HCT116 (cell line): ENCODE measurements at regions not wholly inside any gene's neighbourhood (a gene's known extent, or its start where the extent isn't known, plus 50 kb on each side); places are given as distances from the start of the nearest gene placed in this dataset.

Experiments
- ATAC-seq: fragments of 200-7000 bp; cut with Tn5 transposase; 2 replicates; pipeline ENCODE4 v1.9.1; 2020; ENCODE audit warnings: mild to moderate bottlenecking, moderate library complexity
- BruUV-seq: library from RNA; stranded (reverse); fragments of 400-500 nt; replicated peaks from 2 replicates; lab custom pipeline; 2021; lab: Mats Ljungman, UMichigan
- CTCF ChIA-PET: fragments of 300-600 bp; sonication (Branson Sonifier 250); formaldehyde crosslinking; loops from one replicate; lab custom pipeline; 2021; ENCODE audit warnings: antibody characterized with exemption; lab: Charles Lee
- POLR2A ChIA-PET: fragments of 300-600, 350-600 bp; sonication (Branson Sonifier 250); formaldehyde crosslinking; loops from one replicate; lab custom pipeline; 2021; ENCODE audit warnings: antibody characterized with exemption; lab: Charles Lee
- RAD21 ChIA-PET, 2 experiments: fragments of 300-600 bp; sonication (Branson Sonifier 250); formaldehyde crosslinking; loops; one replicate each; lab custom pipeline; 2023; ENCODE audit warnings: low total read pairs in 2 of 2; ENCODE audit not compliant: uncharacterized antibody in 2 of 2, unreplicated experiment in 2 of 2, low non-redundant PET in 1 of 2; lab: Charles Lee
- DNase-seq: peaks from one replicate; pipeline ENCODE4 v3.0.0-alpha.2; 2010; ENCODE audit warnings: low read depth, low spot score
- H2AFZ ChIP-seq: fragments of 200-600 bp; shearing (Covaris generic), sonication (generic); 2 replicates; pipeline ENCODE4 v1.6.1; 2017; ENCODE audit warnings: low read depth, mixed run types, mixed read lengths, antibody characterized with exemption, low read length; ENCODE audit not compliant: poor library complexity, severe bottlenecking
- H3K27ac ChIP-seq: 2 replicates; pipeline ENCODE4 v1.5.1; 2012; ENCODE audit warnings: low read depth, low read length
- H3K27me3 ChIP-seq: fragments of 200-600 bp; sonication (generic); 2 replicates; pipeline ENCODE4 v1.6.1; 2016; ENCODE audit warnings: mixed run types, low read length, mixed read lengths; ENCODE audit not compliant: insufficient read depth
- H3K36me3 ChIP-seq, 2 experiments: fragments of 200-500 bp in 1 of 2; fragments of 200-600 bp in 1 of 2; sonication (Bioruptor generic) in 1 of 2; sonication (generic) in 1 of 2; 2 replicates each; pipeline versions ENCODE4 v1.5.1 to v1.6.1; 2014 to 2016; ENCODE audit warnings: low read length in 2 of 2, inconsistent platforms in 1 of 2, mixed read lengths in 1 of 2, mixed run types in 1 of 2; ENCODE audit not compliant: insufficient read depth in 2 of 2, control insufficient read depth in 1 of 2
- H3K4me1 ChIP-seq, 2 experiments: fragments of 200-600 bp in 1 of 2; sonication (generic) in 1 of 2; 2 replicates each; pipeline versions ENCODE4 v1.5.1 to v1.6.1; 2012 to 2017; ENCODE audit warnings: low read length in 2 of 2, inconsistent platforms in 1 of 2, mild to moderate bottlenecking in 1 of 2, mixed read lengths in 1 of 2, mixed run types in 1 of 2, moderate library complexity in 1 of 2; ENCODE audit not compliant: insufficient read depth in 2 of 2, control insufficient read depth in 1 of 2
- H3K4me2 ChIP-seq: fragments of 200-600 bp; sonication (generic); 2 replicates; pipeline ENCODE4 v1.6.1; 2017; ENCODE audit warnings: mixed run types, low read length, mixed read lengths
- H3K4me3 ChIP-seq, 2 experiments: fragments of 200-600 bp in 1 of 2; sonication (generic) in 1 of 2; replicated peaks in 1 of 2; 2 replicates each; pipeline ENCODE4 v1.5.1; 2011 to 2016; ENCODE audit warnings: low read length in 2 of 2, control low read depth in 1 of 2, low read depth in 1 of 2, mild to moderate bottlenecking in 1 of 2, mixed read lengths in 1 of 2, mixed run types in 1 of 2
- H3K79me2 ChIP-seq: fragments of 200-600 bp; sonication (generic); 2 replicates; pipeline ENCODE4 v1.6.1; 2017; ENCODE audit warnings: mild to moderate bottlenecking, mixed run types, low read length, moderate library complexity, mixed read lengths; ENCODE audit not compliant: insufficient read depth
- H3K9ac ChIP-seq: fragments of 200-600 bp; sonication (generic); 2 replicates; pipeline ENCODE4 v1.6.1; 2016; ENCODE audit warnings: low read length, mixed read lengths
- H3K9me2 ChIP-seq: fragments of 200-600 bp; sonication (generic), shearing (Covaris generic); 2 replicates; pipeline ENCODE4 v1.6.1; 2017; ENCODE audit warnings: mixed run types, mild to moderate bottlenecking, moderate library complexity; ENCODE audit not compliant: insufficient read depth
- H3K9me3 ChIP-seq, 2 experiments: fragments of 200-500 bp in 1 of 2; fragments of 200-600 bp in 1 of 2; sonication (Bioruptor generic) in 1 of 2; sonication (generic) in 1 of 2; 2 replicates each; pipeline ENCODE4 v1.6.1; 2014 to 2017; ENCODE audit warnings: low read length in 2 of 2, mixed read lengths in 2 of 2, inconsistent platforms in 1 of 2, low read depth in 1 of 2, mild to moderate bottlenecking in 1 of 2, mixed run types in 1 of 2, moderate library complexity in 1 of 2; ENCODE audit not compliant: control insufficient read depth in 1 of 2, insufficient read depth in 1 of 2
- H4K20me1 ChIP-seq: fragments of 200-600 bp; sonication (generic), shearing (Covaris generic); 2 replicates; pipeline ENCODE4 v1.6.1; 2017; ENCODE audit warnings: mixed run types, mild to moderate bottlenecking, moderate library complexity; ENCODE audit not compliant: insufficient read depth
- CBX3 ChIP-seq: IDR thresholded peaks from 2 replicates; pipeline ENCODE4 v1.6.1; 2012; ENCODE audit warnings: low read depth
- EGR1 ChIP-seq: IDR thresholded peaks from 2 replicates; pipeline ENCODE4 v1.6.1; 2012; ENCODE audit warnings: low read depth
- ELF1 ChIP-seq: IDR thresholded peaks from 2 replicates; pipeline ENCODE4 v1.6.1; 2012; ENCODE audit warnings: low read depth, borderline replicate concordance
- FOSL1 ChIP-seq: IDR thresholded peaks from 2 replicates; pipeline ENCODE4 v1.6.1; 2012; ENCODE audit warnings: low read depth
- POLR2A ChIP-seq: IDR thresholded peaks from 2 replicates; pipeline ENCODE4 v1.7.0; 2011; ENCODE audit warnings: borderline replicate concordance; ENCODE audit not compliant: insufficient read depth, insufficient read length; ENCODE audit errors: extremely low read depth
- POLR2AphosphoS5 ChIP-seq: IDR thresholded peaks from 2 replicates; pipeline ENCODE4 v1.6.1; 2011; ENCODE audit warnings: mild to moderate bottlenecking, low read depth, low read length, moderate library complexity
- RAD21 ChIP-seq: IDR thresholded peaks from 2 replicates; pipeline ENCODE4 v1.6.1; 2012; ENCODE audit warnings: low read depth, mild to moderate bottlenecking
- SIN3A ChIP-seq: IDR thresholded peaks from 2 replicates; pipeline ENCODE4 v1.6.1; 2012; ENCODE audit warnings: low read depth
- SRF ChIP-seq: IDR thresholded peaks from 2 replicates; pipeline ENCODE4 v1.6.1; 2012; ENCODE audit warnings: low read depth
- TCF7L2 ChIP-seq: IDR thresholded peaks from 2 replicates; pipeline ENCODE4 v1.7.0; 2011; ENCODE audit warnings: borderline replicate concordance, inconsistent platforms; ENCODE audit not compliant: insufficient read depth, insufficient read length; ENCODE audit errors: extremely low read depth
- ZFX ChIP-seq: fragments of 450-650 bp; IDR thresholded peaks from 2 replicates; pipeline ENCODE4 v1.6.1; 2017
- ZNF274 ChIP-seq: fragments of 200-500 bp; sonication (Bioruptor generic); IDR thresholded peaks from 2 replicates; pipeline ENCODE4 v1.6.1; 2014; ENCODE audit warnings: mild to moderate bottlenecking, low read depth, low read length, inconsistent platforms
- intact Hi-C: fragments of 100-400 bp; cut with micrococcal nuclease; formaldehyde crosslinking; loops from 2 replicates; pipeline ENCODE4 v1.10.0; 2022
- TF ChIP-seq, protein P1 (sequence below): IDR thresholded peaks from 2 replicates; pipeline ENCODE4 v1.6.1; 2012; ENCODE audit warnings: low read depth
- TF ChIP-seq, protein P2 (sequence below), 3 experiments: fragments of 200-600 bp in 1 of 3; sonication (generic) in 1 of 3; IDR thresholded peaks in 2 of 3; conservative IDR thresholded peaks in 1 of 3; 2 replicates each; pipeline ENCODE4 v1.5.1; 2012 to 2017; ENCODE audit warnings: low read depth in 2 of 3, low read length in 2 of 3, antibody characterized with exemption in 1 of 3, borderline replicate concordance in 1 of 3, control low read depth in 1 of 3, mild to moderate bottlenecking in 1 of 3, mixed read lengths in 1 of 3, mixed run types in 1 of 3, moderate library complexity in 1 of 3; ENCODE audit not compliant: insufficient read depth in 1 of 3
- TF ChIP-seq, protein P3 (sequence below): IDR thresholded peaks from 2 replicates; pipeline ENCODE4 v1.6.1; 2012

DNA sequence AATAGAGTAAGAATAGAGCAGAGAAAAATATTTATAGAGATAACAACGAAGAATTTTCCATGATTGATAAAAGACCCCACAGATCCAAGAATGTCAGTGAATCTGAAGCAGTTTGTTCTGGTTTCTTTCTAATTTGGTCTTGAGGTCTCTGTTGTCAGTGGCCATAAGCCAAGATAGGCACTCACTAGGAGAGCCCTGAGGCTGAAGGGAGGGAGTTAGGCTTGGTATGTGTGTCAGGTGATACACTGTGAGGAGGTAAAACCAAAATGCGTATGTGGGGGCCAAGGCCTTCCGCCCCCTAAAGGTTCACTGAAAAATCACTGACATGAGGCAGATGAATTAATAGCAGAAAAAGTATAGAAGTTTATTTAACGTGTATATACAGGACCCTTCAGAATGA is 382.3 kb upstream of the HTR2C start:
- POLR2A ChIA-PET = no interaction called here
- H3K9me2 ChIP-seq = no peaks in the 10 kb centered on the region
- TF ChIP-seq ELF1 = no peak
- TF ChIP-seq ZFX = no peak
- TF ChIP-seq, protein P1, sequence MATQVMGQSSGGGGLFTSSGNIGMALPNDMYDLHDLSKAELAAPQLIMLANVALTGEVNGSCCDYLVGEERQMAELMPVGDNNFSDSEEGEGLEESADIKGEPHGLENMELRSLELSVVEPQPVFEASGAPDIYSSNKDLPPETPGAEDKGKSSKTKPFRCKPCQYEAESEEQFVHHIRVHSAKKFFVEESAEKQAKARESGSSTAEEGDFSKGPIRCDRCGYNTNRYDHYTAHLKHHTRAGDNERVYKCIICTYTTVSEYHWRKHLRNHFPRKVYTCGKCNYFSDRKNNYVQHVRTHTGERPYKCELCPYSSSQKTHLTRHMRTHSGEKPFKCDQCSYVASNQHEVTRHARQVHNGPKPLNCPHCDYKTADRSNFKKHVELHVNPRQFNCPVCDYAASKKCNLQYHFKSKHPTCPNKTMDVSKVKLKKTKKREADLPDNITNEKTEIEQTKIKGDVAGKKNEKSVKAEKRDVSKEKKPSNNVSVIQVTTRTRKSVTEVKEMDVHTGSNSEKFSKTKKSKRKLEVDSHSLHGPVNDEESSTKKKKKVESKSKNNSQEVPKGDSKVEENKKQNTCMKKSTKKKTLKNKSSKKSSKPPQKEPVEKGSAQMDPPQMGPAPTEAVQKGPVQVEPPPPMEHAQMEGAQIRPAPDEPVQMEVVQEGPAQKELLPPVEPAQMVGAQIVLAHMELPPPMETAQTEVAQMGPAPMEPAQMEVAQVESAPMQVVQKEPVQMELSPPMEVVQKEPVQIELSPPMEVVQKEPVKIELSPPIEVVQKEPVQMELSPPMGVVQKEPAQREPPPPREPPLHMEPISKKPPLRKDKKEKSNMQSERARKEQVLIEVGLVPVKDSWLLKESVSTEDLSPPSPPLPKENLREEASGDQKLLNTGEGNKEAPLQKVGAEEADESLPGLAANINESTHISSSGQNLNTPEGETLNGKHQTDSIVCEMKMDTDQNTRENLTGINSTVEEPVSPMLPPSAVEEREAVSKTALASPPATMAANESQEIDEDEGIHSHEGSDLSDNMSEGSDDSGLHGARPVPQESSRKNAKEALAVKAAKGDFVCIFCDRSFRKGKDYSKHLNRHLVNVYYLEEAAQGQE = no peak
- intact Hi-C loops = no loop called here
- no peaks in the 10 kb centered on the region for H3K27me3 ChIP-seq
- H3K4me1 ChIP-seq = no peaks in the 10 kb centered on the region
- no peak overlapping the region for H3K4me2 ChIP-seq
- no peak for DNase-seq
- H3K79me2 ChIP-seq = no peaks in the 10 kb centered on the region
- ATAC-seq = no peak
- H3K9me3 ChIP-seq = no peaks in the 10 kb centered on the region
- CTCF ChIA-PET = no interaction called here
- no TSS peak for BruUV-seq
- RAD21 ChIA-PET = no interaction called here
- H3K9ac ChIP-seq = no peak overlapping the region
- H4K20me1 ChIP-seq = no peaks in the 10 kb centered on the region
- no peak overlapping the region for H3K4me3 ChIP-seq
- no peak overlapping the region for H3K27ac ChIP-seq
- no peaks in the 10 kb centered on the region for H3K36me3 ChIP-seq
- no peak overlapping the region for H2AFZ ChIP-seq

DNA sequence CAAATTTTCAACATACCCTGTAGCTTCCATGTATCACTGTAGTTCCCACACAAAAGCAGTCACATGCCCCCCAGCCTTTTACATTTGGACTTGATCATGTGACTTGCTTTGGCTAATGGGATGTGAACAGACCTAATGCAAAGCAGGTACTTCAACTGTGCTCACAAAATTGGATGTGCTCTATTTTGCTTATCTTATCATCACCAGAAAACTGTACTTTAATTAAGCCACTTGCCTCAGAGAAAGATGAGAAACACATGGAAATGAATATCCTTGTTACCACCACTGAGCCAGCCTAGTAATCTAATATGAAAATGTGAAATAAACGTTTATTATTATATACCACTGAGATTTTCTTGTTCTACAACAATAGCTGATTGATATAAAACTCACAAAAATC is 402.7 kb upstream of the HTR2C start:
- H4K20me1 ChIP-seq = no peaks in the 10 kb centered on the region
- no TSS peak for BruUV-seq
- no peaks in the 10 kb centered on the region for H3K79me2 ChIP-seq
- H2AFZ ChIP-seq = no peak overlapping the region
- H3K9me3 ChIP-seq = no peaks in the 10 kb centered on the region
- H3K27ac ChIP-seq = no peak overlapping the region
- no peak for DNase-seq
- H3K9me2 ChIP-seq = no peaks in the 10 kb centered on the region
- no peaks in the 10 kb centered on the region for H3K4me1 ChIP-seq
- intact Hi-C loops = no loop called here
- POLR2A ChIA-PET = no interaction called here
- CTCF ChIA-PET = no interaction called here
- H3K4me2 ChIP-seq = no peak overlapping the region
- H3K36me3 ChIP-seq = no peaks in the 10 kb centered on the region
- no peak overlapping the region for H3K9ac ChIP-seq
- RAD21 ChIA-PET = no interaction called here
- no peaks in the 10 kb centered on the region for H3K27me3 ChIP-seq
- no peak for ATAC-seq
- no peak overlapping the region for H3K4me3 ChIP-seq
- TF ChIP-seq POLR2AphosphoS5 (no peak), ZNF274 (no peak), RAD21 (no peak), POLR2A (no peak), EGR1 (no peak), CBX3 (no peak), TCF7L2 (no peak), SRF (no peak), ZFX (no peak), FOSL1 (no peak), SIN3A (no peak)
- TF ChIP-seq, protein P2, sequence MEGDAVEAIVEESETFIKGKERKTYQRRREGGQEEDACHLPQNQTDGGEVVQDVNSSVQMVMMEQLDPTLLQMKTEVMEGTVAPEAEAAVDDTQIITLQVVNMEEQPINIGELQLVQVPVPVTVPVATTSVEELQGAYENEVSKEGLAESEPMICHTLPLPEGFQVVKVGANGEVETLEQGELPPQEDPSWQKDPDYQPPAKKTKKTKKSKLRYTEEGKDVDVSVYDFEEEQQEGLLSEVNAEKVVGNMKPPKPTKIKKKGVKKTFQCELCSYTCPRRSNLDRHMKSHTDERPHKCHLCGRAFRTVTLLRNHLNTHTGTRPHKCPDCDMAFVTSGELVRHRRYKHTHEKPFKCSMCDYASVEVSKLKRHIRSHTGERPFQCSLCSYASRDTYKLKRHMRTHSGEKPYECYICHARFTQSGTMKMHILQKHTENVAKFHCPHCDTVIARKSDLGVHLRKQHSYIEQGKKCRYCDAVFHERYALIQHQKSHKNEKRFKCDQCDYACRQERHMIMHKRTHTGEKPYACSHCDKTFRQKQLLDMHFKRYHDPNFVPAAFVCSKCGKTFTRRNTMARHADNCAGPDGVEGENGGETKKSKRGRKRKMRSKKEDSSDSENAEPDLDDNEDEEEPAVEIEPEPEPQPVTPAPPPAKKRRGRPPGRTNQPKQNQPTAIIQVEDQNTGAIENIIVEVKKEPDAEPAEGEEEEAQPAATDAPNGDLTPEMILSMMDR (IDR thresholded peaks at IDR 0.05 in 2 of 3, conservative IDR thresholded peaks at IDR 0.05 in 1 of 3; ENCODE audit: borderline replicate concordance in 1 of 3, insufficient read depth in 1 of 3, low read depth in 2 of 3, low read length in 2 of 3) = no peak
- TF ChIP-seq, protein P3, sequence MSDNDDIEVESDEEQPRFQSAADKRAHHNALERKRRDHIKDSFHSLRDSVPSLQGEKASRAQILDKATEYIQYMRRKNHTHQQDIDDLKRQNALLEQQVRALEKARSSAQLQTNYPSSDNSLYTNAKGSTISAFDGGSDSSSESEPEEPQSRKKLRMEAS = no peak
